ENCODE measurements at regions not wholly inside any gene's neighbourhood (a gene's known extent, or its start where the extent isn't known, plus 50 kb on each side); places are given as distances from the start of the nearest gene placed in this dataset.

- Histone ChIP-seq H3K9ac (ENCODE audit: low read depth, low read length, poor library complexity) (no peak overlapping the region), H3K9me3 (replicated peaks in 1 of 2; ENCODE audit: control insufficient read depth in 2 of 2, insufficient read depth in 1 of 2, low read depth in 1 of 2, low read length in 2 of 2) (no peaks in the 10 kb centered on the region), H3K27ac (replicated peaks; ENCODE audit: low read length) (no peak overlapping the region), H3K79me1 (ENCODE audit: low read depth, low read length) (no peaks in the 10 kb centered on the region), H3K4me3 (ENCODE audit: low read length in 2 of 2) (no peak overlapping the region), H3K36me3 (replicated peaks in 1 of 2; ENCODE audit: control insufficient read depth in 2 of 2, insufficient read depth in 2 of 2, low read length in 2 of 2) (no peaks in the 10 kb centered on the region), H3K4me1 (ENCODE audit: control insufficient read depth in 2 of 2, insufficient read depth in 1 of 2, low read depth in 1 of 2, low read length in 2 of 2) (no peaks in the 10 kb centered on the region), H2BK120ac (ENCODE audit: low read depth, low read length) (no peak overlapping the region), H4K91ac (ENCODE audit: low read depth, low read length, poor library complexity) (no peak overlapping the region), H2AFZ (ENCODE audit: low read length) (no peak overlapping the region), H2AK5ac (ENCODE audit: low read depth, low read length) (no peak overlapping the region), H3K4me2 (ENCODE audit: insufficient read depth, low read length, poor library complexity, severe bottlenecking) (no peak overlapping the region), H3K4ac (ENCODE audit: low read length) (no peak overlapping the region), H2BK5ac (ENCODE audit: low read length) (no peak overlapping the region), H3K18ac (ENCODE audit: low read length) (no peak overlapping the region), H3K14ac (ENCODE audit: low read length) (no peak overlapping the region), H2BK15ac (ENCODE audit: low read length) (no peak overlapping the region), H4K8ac (ENCODE audit: low read depth, low read length) (no peak overlapping the region), H2BK12ac (ENCODE audit: low read length) (no peak overlapping the region), H3K23ac (ENCODE audit: low read depth, low read length, poor library complexity) (no peak overlapping the region), H3K27me3 (ENCODE audit: control insufficient read depth in 3 of 3, insufficient read depth in 3 of 3, low read depth in 1 of 3, low read length in 3 of 3) (no peaks in the 10 kb centered on the region)
- no peak for DNase-seq (ENCODE audit: low spot score)
- no CpG with 5 or more reads among the region's 1 CpG for WGBS, 2 donors (ENCODE audit: extremely low coverage in 2 of 2, insufficient read length in 2 of 2, insufficient replicate concordance in 1 of 2)
Measured at GRCh38 chr2:138218397-138218796, 254.1 kb downstream of the HNMT start.

- no peak overlapping the region for H2BK120ac ChIP-seq (ENCODE audit: low read depth, low read length)
- H3K36me3 ChIP-seq (replicated peaks in 1 of 2; ENCODE audit: control insufficient read depth in 2 of 2, insufficient read depth in 2 of 2, low read length in 2 of 2) = no peaks in the 10 kb centered on the region
- no peak overlapping the region for H3K9ac ChIP-seq (ENCODE audit: low read depth, low read length, poor library complexity)
- H3K4me2 ChIP-seq (ENCODE audit: insufficient read depth, low read length, poor library complexity, severe bottlenecking) = no peak overlapping the region
- no peak overlapping the region for H2BK5ac ChIP-seq (ENCODE audit: low read length)
- H3K9me3 ChIP-seq (replicated peaks in 1 of 2; ENCODE audit: control insufficient read depth in 2 of 2, insufficient read depth in 1 of 2, low read depth in 1 of 2, low read length in 2 of 2) = no peaks in the 10 kb centered on the region
- no peaks in the 10 kb centered on the region for H3K79me1 ChIP-seq (ENCODE audit: low read depth, low read length)
- H3K27me3 ChIP-seq (ENCODE audit: control insufficient read depth in 3 of 3, insufficient read depth in 3 of 3, low read depth in 1 of 3, low read length in 3 of 3) = no peaks in the 10 kb centered on the region
- H4K91ac ChIP-seq (ENCODE audit: low read depth, low read length, poor library complexity) = no peak overlapping the region
- no peak overlapping the region for H3K4me3 ChIP-seq (ENCODE audit: low read length in 2 of 2)
- H3K23ac ChIP-seq (ENCODE audit: low read depth, low read length, poor library complexity) = no peak overlapping the region
- no CpG with 5 or more reads among the region's 5 CpGs for WGBS, 2 donors (ENCODE audit: extremely low coverage in 2 of 2, insufficient read length in 2 of 2, insufficient replicate concordance in 1 of 2)
- H2BK15ac ChIP-seq (ENCODE audit: low read length) = no peak overlapping the region
- no peak overlapping the region for H3K18ac ChIP-seq (ENCODE audit: low read length)
- H3K27ac ChIP-seq (replicated peaks; ENCODE audit: low read length) = no peak overlapping the region
- H2AFZ ChIP-seq (ENCODE audit: low read length) = no peak overlapping the region
- H3K4ac ChIP-seq (ENCODE audit: low read length) = no peak overlapping the region
- no peak overlapping the region for H3K14ac ChIP-seq (ENCODE audit: low read length)
- no peak overlapping the region for H4K8ac ChIP-seq (ENCODE audit: low read depth, low read length)
- no peaks in the 10 kb centered on the region for H3K4me1 ChIP-seq (ENCODE audit: control insufficient read depth in 2 of 2, insufficient read depth in 1 of 2, low read depth in 1 of 2, low read length in 2 of 2)
- no peak overlapping the region for H2AK5ac ChIP-seq (ENCODE audit: low read depth, low read length)
- DNase-seq (ENCODE audit: low spot score) = no peak
- no peak overlapping the region for H2BK12ac ChIP-seq (ENCODE audit: low read length)
Measured at GRCh38 chr2:138219961-138220360, 255.7 kb downstream of the HNMT start.

- Histone ChIP-seq H4K8ac (ENCODE audit: low read depth, low read length) (no peak overlapping the region), H3K9ac (ENCODE audit: low read depth, low read length, poor library complexity) (no peak overlapping the region)
- no CpG with 5 or more reads among the region's 4 CpGs for WGBS, 2 donors (ENCODE audit: extremely low coverage in 2 of 2, insufficient read length in 2 of 2, insufficient replicate concordance in 1 of 2)
Measured at GRCh38 chr2:138221358-138221757, 257.1 kb downstream of the HNMT start.

GRCh38 chr2:138223319-138223718 lies 259.0 kb downstream of the HNMT start:
- no peak overlapping the region for H2AFZ ChIP-seq (ENCODE audit: low read length)

More at GRCh38 chr2:138221358-138221757, 257.1 kb downstream of the HNMT start:
- Histone ChIP-seq H3K18ac (ENCODE audit: low read length) (no peak overlapping the region), H3K4ac (ENCODE audit: low read length) (no peak overlapping the region), H3K4me1 (ENCODE audit: control insufficient read depth in 2 of 2, insufficient read depth in 1 of 2, low read depth in 1 of 2, low read length in 2 of 2) (no peaks in the 10 kb centered on the region), H4K91ac (ENCODE audit: low read depth, low read length, poor library complexity) (no peak overlapping the region), H2BK15ac (ENCODE audit: low read length) (no peak overlapping the region), H3K79me1 (ENCODE audit: low read depth, low read length) (no peaks in the 10 kb centered on the region), H3K4me2 (ENCODE audit: insufficient read depth, low read length, poor library complexity, severe bottlenecking) (no peak overlapping the region), H3K27ac (replicated peaks; ENCODE audit: low read length) (no peak overlapping the region), H3K36me3 (replicated peaks in 1 of 2; ENCODE audit: control insufficient read depth in 2 of 2, insufficient read depth in 2 of 2, low read length in 2 of 2) (no peaks in the 10 kb centered on the region), H3K14ac (ENCODE audit: low read length) (no peak overlapping the region), H3K23ac (ENCODE audit: low read depth, low read length, poor library complexity) (no peak overlapping the region), H2AFZ (ENCODE audit: low read length) (no peak overlapping the region), H2BK12ac (ENCODE audit: low read length) (no peak overlapping the region), H3K27me3 (ENCODE audit: control insufficient read depth in 3 of 3, insufficient read depth in 3 of 3, low read depth in 1 of 3, low read length in 3 of 3) (no peaks in the 10 kb centered on the region), H2BK5ac (ENCODE audit: low read length) (no peak overlapping the region), H3K4me3 (ENCODE audit: low read length in 2 of 2) (no peak overlapping the region), H3K9me3 (replicated peaks in 1 of 2; ENCODE audit: control insufficient read depth in 2 of 2, insufficient read depth in 1 of 2, low read depth in 1 of 2, low read length in 2 of 2) (no peaks in the 10 kb centered on the region), H2AK5ac (ENCODE audit: low read depth, low read length) (no peak overlapping the region), H2BK120ac (ENCODE audit: low read depth, low read length) (no peak overlapping the region)
- DNase-seq (ENCODE audit: low spot score) = no peak

More at GRCh38 chr2:138223319-138223718, 259.0 kb downstream of the HNMT start:
- H3K79me1 ChIP-seq (ENCODE audit: low read depth, low read length) = no peaks in the 10 kb centered on the region
- no peak overlapping the region for H3K14ac ChIP-seq (ENCODE audit: low read length)
- no peak overlapping the region for H4K8ac ChIP-seq (ENCODE audit: low read depth, low read length)
- H3K4ac ChIP-seq (ENCODE audit: low read length) = no peak overlapping the region
- no peaks in the 10 kb centered on the region for H3K27me3 ChIP-seq (ENCODE audit: control insufficient read depth in 3 of 3, insufficient read depth in 3 of 3, low read depth in 1 of 3, low read length in 3 of 3)
- H2AK5ac ChIP-seq (ENCODE audit: low read depth, low read length) = no peak overlapping the region
- no peak overlapping the region for H3K23ac ChIP-seq (ENCODE audit: low read depth, low read length, poor library complexity)
- no peak for DNase-seq (ENCODE audit: low spot score)
- no peak overlapping the region for H2BK5ac ChIP-seq (ENCODE audit: low read length)
- no peaks in the 10 kb centered on the region for H3K9me3 ChIP-seq (replicated peaks in 1 of 2; ENCODE audit: control insufficient read depth in 2 of 2, insufficient read depth in 1 of 2, low read depth in 1 of 2, low read length in 2 of 2)
- H4K91ac ChIP-seq (ENCODE audit: low read depth, low read length, poor library complexity) = no peak overlapping the region
- H3K9ac ChIP-seq (ENCODE audit: low read depth, low read length, poor library complexity) = no peak overlapping the region
- H3K4me3 ChIP-seq (ENCODE audit: low read length in 2 of 2) = no peak overlapping the region
- no peak overlapping the region for H2BK15ac ChIP-seq (ENCODE audit: low read length)
- no peak overlapping the region for H2BK12ac ChIP-seq (ENCODE audit: low read length)
- no peak overlapping the region for H3K27ac ChIP-seq (replicated peaks; ENCODE audit: low read length)
- WGBS, 2 donors (ENCODE audit: extremely low coverage in 2 of 2, insufficient read length in 2 of 2, insufficient replicate concordance in 1 of 2) = no CpG with 5 or more reads among the region's 6 CpGs
- H3K4me2 ChIP-seq (ENCODE audit: insufficient read depth, low read length, poor library complexity, severe bottlenecking) = no peak overlapping the region
- no peaks in the 10 kb centered on the region for H3K4me1 ChIP-seq (ENCODE audit: control insufficient read depth in 2 of 2, insufficient read depth in 1 of 2, low read depth in 1 of 2, low read length in 2 of 2)
- H3K18ac ChIP-seq (ENCODE audit: low read length) = no peak overlapping the region
- no peaks in the 10 kb centered on the region for H3K36me3 ChIP-seq (replicated peaks in 1 of 2; ENCODE audit: control insufficient read depth in 2 of 2, insufficient read depth in 2 of 2, low read length in 2 of 2)
- H2BK120ac ChIP-seq (ENCODE audit: low read depth, low read length) = no peak overlapping the region

Measured in neuronal stem cell (in vitro differentiated cells).